IMR-90 (cell line): ENCODE measurements at regions not wholly inside any gene's neighbourhood (a gene's known extent, or its start where the extent isn't known, plus 50 kb on each side); places are given as distances from the start of the nearest gene placed in this dataset.

Source experiments
- ATAC-seq: fragments of 200-7000 bp; cut with Tn5 transposase; 2 replicates; pipeline ENCODE4 v1.9.1; 2020; ENCODE audit warnings: low read depth, mild to moderate bottlenecking, moderate library complexity
- BruUV-seq: library from RNA; stranded (reverse); fragments of 400-500 nt; replicated peaks from 2 replicates; lab custom pipeline; 2021; lab: Mats Ljungman, UMichigan
- CTCF ChIA-PET: fragments of 300-600 bp; formaldehyde crosslinking; extraction: SDS; loops from one replicate; lab custom pipeline; 2021; ENCODE audit warnings: antibody characterized with exemption; lab: Yijun Ruan, JAX
- POLR2A ChIA-PET: fragments of 300-600 bp; sonication (Branson Sonifier 250); formaldehyde crosslinking; loops from one replicate; lab custom pipeline; 2022; ENCODE audit warnings: antibody characterized with exemption; ENCODE audit not compliant: unreplicated experiment; lab: Charles Lee
- DNase-seq: peaks from one replicate; pipeline ENCODE4 v3.0.0; 2013
- H2AFZ ChIP-seq: replicated peaks from 2 replicates; pipeline ENCODE3; 2013; ENCODE audit warnings: low read length, mild to moderate bottlenecking; ENCODE audit not compliant: poor library complexity
- H2AK5ac ChIP-seq: 2 replicates; pipeline ENCODE4 v1.6.1; 2013; ENCODE audit warnings: low read depth, low read length, inconsistent platforms
- H2AK9ac ChIP-seq: replicated peaks from 2 replicates; pipeline ENCODE3; 2013; ENCODE audit warnings: mild to moderate bottlenecking, low read depth, low read length, moderate library complexity; ENCODE audit not compliant: poor library complexity
- H2BK120ac ChIP-seq: 2 replicates; pipeline ENCODE4 v1.6.1; 2013; ENCODE audit warnings: low read depth, low read length, inconsistent platforms
- H2BK15ac ChIP-seq: 3 replicates; pipeline ENCODE4 v1.6.1; 2013; ENCODE audit warnings: low read depth, low read length, inconsistent platforms
- H2BK20ac ChIP-seq: 2 replicates; pipeline ENCODE4 v1.6.1; 2013; ENCODE audit warnings: low read depth, mild to moderate bottlenecking, inconsistent platforms, low read length, moderate library complexity
- H2BK5ac ChIP-seq: 2 replicates; pipeline ENCODE4 v1.6.1; 2013; ENCODE audit warnings: mild to moderate bottlenecking, low read depth, low read length, inconsistent platforms; ENCODE audit not compliant: poor library complexity, severe bottlenecking
- H3K14ac ChIP-seq: replicated peaks from 2 replicates; pipeline ENCODE4 v1.6.1; 2013; ENCODE audit warnings: low read depth, low read length, inconsistent platforms
- H3K18ac ChIP-seq: 2 replicates; pipeline ENCODE4 v1.6.1; 2013; ENCODE audit warnings: low read depth, low read length, control low read depth
- H3K23ac ChIP-seq: 2 replicates; pipeline ENCODE4 v1.6.1; 2013; ENCODE audit warnings: low read depth, low read length, inconsistent platforms
- H3K27ac ChIP-seq: 2 replicates; pipeline ENCODE4 v1.5.1; 2013; ENCODE audit warnings: mild to moderate bottlenecking, control low read depth, low read length; ENCODE audit not compliant: insufficient read depth
- H3K27me3 ChIP-seq: 2 replicates; pipeline ENCODE4 v1.6.1; 2013; ENCODE audit warnings: low read length; ENCODE audit not compliant: control insufficient read depth, insufficient read depth
- H3K36me3 ChIP-seq: 2 replicates; pipeline ENCODE4 v1.6.1; 2013; ENCODE audit warnings: low read length, mixed read lengths; ENCODE audit not compliant: control insufficient read depth, insufficient read depth
- H3K4ac ChIP-seq: 2 replicates; pipeline ENCODE4 v1.6.1; 2013; ENCODE audit warnings: low read depth, low read length, inconsistent platforms
- H3K4me1 ChIP-seq: 2 replicates; pipeline ENCODE4 v1.6.1; 2013; ENCODE audit warnings: low read length, mixed read lengths; ENCODE audit not compliant: control insufficient read depth, insufficient read depth
- H3K4me2 ChIP-seq: 2 replicates; pipeline ENCODE4 v1.6.1; 2013; ENCODE audit warnings: low read depth, mild to moderate bottlenecking, control low read depth, low read length, moderate library complexity
- H3K4me3 ChIP-seq: 2 replicates; pipeline ENCODE4 v1.5.1; 2013; ENCODE audit warnings: low read depth, mild to moderate bottlenecking, control low read depth, low read length, moderate library complexity; ENCODE audit not compliant: insufficient read depth
- H3K56ac ChIP-seq: 2 replicates; pipeline ENCODE4 v1.6.1; 2013; ENCODE audit warnings: low read length, inconsistent platforms; ENCODE audit not compliant: insufficient read depth; ENCODE audit errors: extremely low read depth
- H3K79me1 ChIP-seq, 2 experiments: 2 replicates each; pipeline ENCODE4 v1.6.1; 2013; ENCODE audit warnings: low read length in 2 of 2, inconsistent platforms in 1 of 2, low read depth in 1 of 2
- H3K9ac ChIP-seq: 2 replicates; pipeline ENCODE4 v1.6.1; 2013; ENCODE audit warnings: low read depth, low read length, control low read depth
- H3K9me1 ChIP-seq: 2 replicates; pipeline ENCODE4 v1.6.1; 2013; ENCODE audit warnings: low read length, inconsistent platforms; ENCODE audit not compliant: insufficient read depth
- H3K9me3 ChIP-seq: 2 replicates; pipeline ENCODE4 v1.6.1; 2013; ENCODE audit warnings: low read length; ENCODE audit not compliant: control insufficient read depth, insufficient read depth
- H4K20me1 ChIP-seq: 2 replicates; pipeline ENCODE4 v1.6.1; 2013; ENCODE audit warnings: low read length, inconsistent platforms; ENCODE audit not compliant: insufficient read depth
- H4K5ac ChIP-seq: 2 replicates; pipeline ENCODE4 v1.6.1; 2013; ENCODE audit warnings: mild to moderate bottlenecking, low read depth, low read length, control low read depth
- H4K8ac ChIP-seq, 2 experiments: 2 replicates each; pipeline ENCODE4 v1.6.1; 2013; ENCODE audit warnings: low read depth in 2 of 2, low read length in 2 of 2, control low read depth in 1 of 2, inconsistent platforms in 1 of 2
- H4K91ac ChIP-seq: 2 replicates; pipeline ENCODE4 v1.6.1; 2013; ENCODE audit warnings: low read depth, low read length, inconsistent platforms; ENCODE audit not compliant: insufficient read depth
- RFX5 ChIP-seq: IDR thresholded peaks from 2 replicates; pipeline ENCODE4 v1.8.0; 2012; ENCODE audit warnings: low read depth, mild to moderate bottlenecking, low read length, moderate library complexity
- USF2 ChIP-seq: fragments of 150-350 bp; IDR thresholded peaks from 2 replicates; pipeline ENCODE4 v1.6.1; 2017; ENCODE audit warnings: mild to moderate bottlenecking, antibody characterized with exemption, low read length, low read depth
- WGBS, 2 experiments: methylation state at CpG; one replicate each; pipeline versions ENCODE4 v1.1.5 to v1.1.7; 2013; ENCODE audit warnings: missing lambda C conversion rate in 2 of 2; ENCODE audit not compliant: insufficient read length in 1 of 2; ENCODE audit errors: extremely low coverage in 2 of 2; 5-methylcytosine and 5-hydroxymethylcytosine counted together
- dilution Hi-C: fragments of 300-500 bp; cut with HindIII; formaldehyde crosslinking; loops from one replicate; pipeline ENCODE4 v1.14.3; 2018; ENCODE audit warnings: low sequenced_read_pairs; ENCODE audit not compliant: unreplicated experiment
- in situ Hi-C: fragments of 300-500 bp; cut with MboI; formaldehyde crosslinking; loops from 3 replicates; pipeline ENCODE4 v1.14.3; 2019; ENCODE audit warnings: low sequenced_read_pairs, inconsistent platforms, mixed read lengths
- intact Hi-C: fragments of 100-400 bp; cut with micrococcal nuclease; formaldehyde crosslinking; loops from 2 replicates; pipeline ENCODE4 v1.10.0; 2022

GRCh38 chr15:77773903-77774302 lies 141.2 kb upstream of the LINGO1 start:
- no peak for DNase-seq
- ChIA-PET CTCF (no interaction called here), POLR2A (no interaction called here)
- Histone ChIP-seq H3K4ac (no peak overlapping the region), H3K27me3 (peaks cover 40% of the 10 kb centered on the region), H3K9ac (no peak overlapping the region), H2BK20ac (no peak overlapping the region), H4K5ac (no peak overlapping the region), H2AFZ (no peak overlapping the region), H3K23ac (no peak overlapping the region), H3K4me1 (no peaks in the 10 kb centered on the region), H2AK5ac (no peak overlapping the region), H4K91ac (no peak overlapping the region), H3K27ac (no peak overlapping the region), H3K4me3 (no peak overlapping the region), H3K36me3 (no peaks in the 10 kb centered on the region), H3K4me2 (no peak overlapping the region), H4K8ac (no peak overlapping the region), H3K14ac (no peak overlapping the region), H3K18ac (no peak overlapping the region), H2BK5ac (no peak overlapping the region), H2AK9ac (no peak overlapping the region), H2BK120ac (no peak overlapping the region), H4K20me1 (no peaks in the 10 kb centered on the region), H3K56ac (no peak overlapping the region), H2BK15ac (no peak overlapping the region), H3K79me1 (no peaks in the 10 kb centered on the region), H3K9me3 (0 out of 2 replicates have a peak, but pooled peaks cover 3% of the 10 kb centered on the region), H3K9me1 (no peaks in the 10 kb centered on the region)
- TF ChIP-seq USF2 (no peak), RFX5 (no peak)
- in situ Hi-C loops (no loop called here), dilution Hi-C loops (no loop called here), intact Hi-C loops (no loop called here)
- WGBS, 2 experiments, result no CpG with 5 or more reads among the region's 5 CpGs
- ATAC-seq, result no peak
- BruUV-seq, result no TSS peak
